Adrenal gland (tissue), 5 donors: ENCODE measurements at regions not wholly inside any gene's neighbourhood (a gene's known extent, or its start where the extent isn't known, plus 50 kb on each side); places are given as distances from the start of the nearest gene placed in this dataset.

Source experiments
- POLR2A ChIP-seq, 2 donors: fragments of 450-650 bp; IDR thresholded peaks; one replicate each; pipeline ENCODE4 v1.6.1; 2017; ENCODE audit warnings: antibody characterized with exemption in 2 of 2, mild to moderate bottlenecking in 2 of 2, moderate library complexity in 1 of 2
- TF ChIP-seq, protein P1 (sequence below), 6 experiments: fragments of 450-650 bp in 4 of 6; fragments of 200-600 bp in 2 of 6; sonication (generic) in 1 of 6; IDR thresholded peaks; 1 replicate in 5 of 6; 2 replicates in 1 of 6; pipeline versions ENCODE4 v1.5.1 to v1.8.0; 2016 to 2021; ENCODE audit warnings: antibody characterized with exemption in 6 of 6, mild to moderate bottlenecking in 2 of 6, moderate library complexity in 1 of 6
- donor health status: DM: no; HTN: no; CAD: no.

DNA sequence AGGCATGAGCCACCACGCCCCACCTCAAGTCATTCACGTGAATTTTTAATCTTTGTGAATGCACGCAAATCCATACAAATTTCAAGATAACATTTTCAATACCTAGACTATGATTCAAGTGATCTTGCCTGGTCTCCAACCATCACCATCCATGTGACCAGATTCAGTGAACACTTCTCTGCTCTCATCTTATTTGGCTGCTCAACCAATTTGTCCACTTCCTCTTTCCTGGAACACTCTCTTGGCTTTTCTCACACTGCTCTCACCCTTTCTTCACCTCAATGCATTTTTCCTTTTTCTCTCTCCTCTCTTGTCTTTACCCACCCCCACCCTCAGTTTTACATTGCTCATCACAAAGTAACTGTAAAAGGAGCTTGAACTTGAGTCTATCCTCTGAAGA, 354.7 kb upstream of the KIF2A start:
- TF ChIP-seq, protein P1, sequence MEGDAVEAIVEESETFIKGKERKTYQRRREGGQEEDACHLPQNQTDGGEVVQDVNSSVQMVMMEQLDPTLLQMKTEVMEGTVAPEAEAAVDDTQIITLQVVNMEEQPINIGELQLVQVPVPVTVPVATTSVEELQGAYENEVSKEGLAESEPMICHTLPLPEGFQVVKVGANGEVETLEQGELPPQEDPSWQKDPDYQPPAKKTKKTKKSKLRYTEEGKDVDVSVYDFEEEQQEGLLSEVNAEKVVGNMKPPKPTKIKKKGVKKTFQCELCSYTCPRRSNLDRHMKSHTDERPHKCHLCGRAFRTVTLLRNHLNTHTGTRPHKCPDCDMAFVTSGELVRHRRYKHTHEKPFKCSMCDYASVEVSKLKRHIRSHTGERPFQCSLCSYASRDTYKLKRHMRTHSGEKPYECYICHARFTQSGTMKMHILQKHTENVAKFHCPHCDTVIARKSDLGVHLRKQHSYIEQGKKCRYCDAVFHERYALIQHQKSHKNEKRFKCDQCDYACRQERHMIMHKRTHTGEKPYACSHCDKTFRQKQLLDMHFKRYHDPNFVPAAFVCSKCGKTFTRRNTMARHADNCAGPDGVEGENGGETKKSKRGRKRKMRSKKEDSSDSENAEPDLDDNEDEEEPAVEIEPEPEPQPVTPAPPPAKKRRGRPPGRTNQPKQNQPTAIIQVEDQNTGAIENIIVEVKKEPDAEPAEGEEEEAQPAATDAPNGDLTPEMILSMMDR (IDR thresholded peaks at IDR 0.05), result no peak
- no peak for TF ChIP-seq POLR2A (IDR thresholded peaks at IDR 0.05)
